Ureter (tissue), 1 donor: ENCODE measurements at regions not wholly inside any gene's neighbourhood (a gene's known extent, or its start where the extent isn't known, plus 50 kb on each side); places are given as distances from the start of the nearest gene placed in this dataset.
"Not testable (repeated sequence)": the region's sequence is repeated elsewhere in the genome, so short reads cannot be mapped to it uniquely, and the experiment has no call there.

Source experiments
- DNase-seq: peaks from one replicate; pipeline ENCODE4 v3.0.0-alpha.2; 2020; ENCODE audit warnings: low spot score
- donor health status: DM: yes; HTN: yes; CAD: no.

- DNase-seq = no peak
Observed at GRCh38 chr6:44739181-44739580, 351.7 kb downstream of the CDC5L start.

DNA sequence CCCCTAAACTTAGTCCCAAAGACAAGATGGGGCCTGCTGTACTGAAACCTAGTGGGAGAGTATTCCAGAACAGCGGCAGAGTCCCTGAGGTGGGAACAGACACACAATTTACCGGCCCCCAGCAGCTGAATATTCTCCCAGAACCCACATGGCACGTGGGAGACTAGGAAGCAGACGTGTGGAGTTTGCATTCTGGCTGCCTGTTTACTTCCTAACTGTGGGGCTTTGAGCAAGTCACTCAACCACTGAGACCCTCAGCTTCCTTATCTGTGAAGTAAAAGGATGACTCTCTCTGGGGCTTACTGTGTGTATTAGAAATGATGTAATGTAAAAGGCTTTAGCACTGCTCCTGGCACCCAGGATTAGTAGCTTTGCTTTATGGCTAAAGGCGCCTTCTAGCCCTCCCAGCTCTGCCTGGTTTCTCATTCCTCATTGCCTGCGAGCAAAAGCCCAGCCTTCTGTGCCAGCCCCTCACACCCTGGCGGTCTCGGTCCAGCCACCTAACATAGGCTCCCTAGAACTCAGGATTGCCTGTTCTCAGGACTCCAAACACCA lies 353.1 kb downstream of the CDC5L start:
- no peak for DNase-seq

GRCh38 chr6:44742201-44742600 lies 354.7 kb downstream of the CDC5L start:
- DNase-seq = no peak

DNA sequence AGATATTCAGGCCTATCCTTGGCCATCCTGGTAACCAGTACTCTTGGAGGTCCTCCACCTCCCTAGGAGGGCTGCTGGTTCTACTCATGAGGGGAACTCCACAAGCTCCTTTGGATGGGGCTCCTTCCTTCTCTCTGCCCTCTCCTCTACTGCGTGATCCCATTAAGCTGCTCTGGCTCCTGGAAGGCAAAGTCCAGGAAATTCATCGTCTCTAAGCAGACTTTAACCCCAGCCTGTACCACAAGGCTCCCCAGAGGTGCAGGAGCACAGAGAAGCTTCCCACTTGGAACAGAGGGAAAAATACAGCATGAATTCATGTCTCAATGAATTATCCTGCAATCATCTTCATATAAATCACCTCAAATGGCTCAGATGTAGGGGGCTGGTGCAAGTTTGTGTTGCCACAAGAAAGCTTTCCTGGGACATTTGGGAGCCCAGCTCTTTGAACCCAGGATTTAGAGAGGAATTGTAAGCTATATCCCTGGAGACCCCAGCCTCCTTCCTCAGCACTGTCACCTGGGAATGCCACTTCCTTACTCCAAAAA lies 355.4 kb downstream of the CDC5L start:
- no peak for DNase-seq

DNA sequence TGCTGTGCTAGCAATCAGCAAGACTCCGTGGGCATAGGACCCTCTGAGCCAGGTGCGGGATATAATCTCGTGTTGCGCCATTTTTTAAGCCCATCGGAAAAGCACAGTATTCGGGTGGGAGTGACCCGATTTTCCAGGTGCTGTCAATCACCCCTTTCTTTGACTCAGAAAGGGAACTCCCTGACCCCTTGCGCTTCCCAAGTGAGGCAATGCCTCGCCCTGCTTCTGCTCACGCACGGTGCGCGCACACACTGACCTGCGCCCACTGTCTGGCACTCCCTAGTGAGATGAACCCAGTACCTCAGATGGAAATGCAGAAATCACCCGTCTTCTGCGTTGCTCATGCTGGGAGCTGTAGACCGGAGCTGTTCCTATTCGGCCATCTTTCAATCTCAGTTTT lies 372.6 kb downstream of the CDC5L start:
- not testable (repeated sequence) for DNase-seq

DNA sequence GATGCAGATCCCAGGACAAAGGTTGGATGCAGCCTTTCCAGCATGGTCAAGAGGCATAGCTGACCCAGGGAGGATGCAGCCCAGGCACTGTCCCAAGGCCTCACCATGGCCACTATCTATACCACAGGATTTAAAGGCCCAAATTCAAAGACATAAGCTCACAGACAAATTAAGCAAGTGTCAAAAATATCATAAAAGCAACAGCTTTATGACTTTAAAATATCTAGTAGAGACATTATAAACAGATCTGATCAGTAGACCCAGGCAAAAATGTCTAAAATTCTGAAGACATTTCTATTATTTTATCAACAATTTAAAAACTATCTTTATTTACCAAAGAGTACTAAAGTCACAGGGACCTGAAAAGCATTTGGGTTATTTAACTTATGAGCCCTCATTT lies 373.5 kb downstream of the CDC5L start:
- DNase-seq = no peak

DNA sequence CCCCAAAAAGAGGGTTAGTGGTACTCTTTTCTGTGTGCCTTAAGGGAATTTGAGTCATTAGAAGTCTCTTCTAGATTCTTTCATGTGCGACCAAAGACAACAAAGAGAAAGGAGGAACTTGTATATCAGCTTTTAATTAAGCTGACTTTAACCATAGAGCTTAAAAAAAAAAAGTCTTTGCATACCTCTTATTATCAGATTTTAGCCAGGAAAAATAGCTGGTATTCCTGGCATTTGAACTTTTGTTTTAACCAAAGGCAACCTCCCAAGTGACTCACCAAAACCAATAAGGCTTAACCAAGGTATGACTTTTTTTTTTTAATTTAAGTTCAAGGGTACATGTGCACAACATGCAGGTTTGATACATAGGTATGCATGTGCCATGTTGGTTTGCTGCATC lies 375.0 kb downstream of the CDC5L start:
- no peak for DNase-seq

DNA sequence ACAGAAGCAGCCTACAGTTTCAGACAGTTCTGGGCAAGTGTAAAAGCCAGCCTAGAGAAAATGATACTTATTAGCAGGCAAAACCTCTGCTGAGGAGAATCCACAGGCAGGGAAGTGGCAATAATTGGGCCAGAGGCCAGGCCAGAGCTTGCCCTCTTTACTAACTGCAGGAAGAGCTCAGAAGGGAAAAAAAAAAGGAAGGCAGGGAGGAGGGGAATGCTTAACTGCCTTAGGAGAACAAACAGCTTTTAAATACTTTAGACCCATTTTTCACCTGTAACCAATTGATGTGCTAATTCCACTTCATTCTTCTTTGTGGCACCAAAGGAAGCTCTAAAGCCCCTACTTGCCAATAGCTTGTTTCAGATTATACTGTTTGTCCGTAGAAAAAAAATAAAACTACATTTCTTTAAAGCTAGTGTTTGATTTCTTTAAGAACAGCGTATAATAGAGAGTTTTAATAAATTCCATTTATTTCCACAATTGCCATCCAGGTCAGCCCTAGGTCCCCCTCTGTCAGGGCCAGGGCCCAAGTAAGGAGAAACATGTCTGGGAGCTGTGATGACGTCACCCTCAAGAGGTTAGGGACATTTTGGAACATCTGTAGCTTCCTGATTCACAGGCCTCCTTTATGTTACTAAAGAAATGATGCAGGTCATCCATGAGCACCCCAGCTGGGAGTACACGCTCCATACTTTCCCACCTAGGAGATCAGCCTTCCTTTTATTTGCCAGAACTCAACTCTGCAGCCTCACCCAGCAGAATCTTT lies 384.3 kb downstream of the CDC5L start:
- no peak for DNase-seq

- no peak for DNase-seq
Observed at GRCh38 chr6:44772838-44773237, 385.3 kb downstream of the CDC5L start.

- no peak for DNase-seq
Observed at GRCh38 chr6:44775121-44775520, 387.6 kb downstream of the CDC5L start.

DNA sequence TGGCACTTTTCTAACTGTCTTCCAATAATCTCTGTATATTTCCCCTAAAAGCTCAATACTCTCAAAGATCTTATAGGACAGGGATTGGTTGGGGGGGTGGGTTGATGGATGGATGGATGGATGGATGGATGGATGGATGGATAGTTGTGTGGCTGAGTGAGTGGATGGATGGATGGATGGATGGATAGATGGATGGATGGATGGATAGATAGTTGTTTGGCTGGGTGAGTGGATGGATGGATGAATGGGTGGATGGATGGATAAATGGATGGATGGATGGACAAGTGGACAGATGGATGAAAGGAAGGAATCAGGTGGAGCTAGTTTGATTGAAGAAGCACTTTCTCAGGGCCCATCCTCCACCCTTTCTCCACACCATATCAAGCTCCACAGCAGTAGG lies 388.8 kb downstream of the CDC5L start:
- no peak for DNase-seq

GRCh38 chr6:44778513-44778912 lies 391.0 kb downstream of the CDC5L start:
- no peak for DNase-seq
